Glutamatergic neuron (in vitro differentiated cells): ENCODE measurements at regions not wholly inside any gene's neighbourhood (a gene's known extent, or its start where the extent isn't known, plus 50 kb on each side); places are given as distances from the start of the nearest gene placed in this dataset.

Experiments
- DNase-seq: peaks from one replicate; pipeline ENCODE4 v3.0.0; 2022
- H3K27ac Mint-ChIP-seq: one replicate; pipeline ENCODE4 v1.8.0; 2020; ENCODE audit warnings: mild to moderate bottlenecking, mixed read lengths, inconsistent platforms; ENCODE audit not compliant: unreplicated experiment
- H3K27me3 Mint-ChIP-seq: one replicate; pipeline ENCODE4 v1.8.0; 2020; ENCODE audit warnings: mild to moderate bottlenecking, moderate library complexity, mixed read lengths, inconsistent platforms; ENCODE audit not compliant: unreplicated experiment
- H3K36me3 Mint-ChIP-seq: one replicate; pipeline ENCODE4 v1.8.0; 2020; ENCODE audit warnings: mild to moderate bottlenecking, mixed read lengths, inconsistent platforms; ENCODE audit not compliant: unreplicated experiment
- H3K4me1 Mint-ChIP-seq: one replicate; pipeline ENCODE4 v1.8.0; 2020; ENCODE audit warnings: mild to moderate bottlenecking, low read depth, mixed read lengths, inconsistent platforms; ENCODE audit not compliant: unreplicated experiment
- H3K4me3 Mint-ChIP-seq: one replicate; pipeline ENCODE4 v1.8.0; 2020; ENCODE audit warnings: mild to moderate bottlenecking, mixed read lengths, inconsistent platforms; ENCODE audit not compliant: unreplicated experiment
- H3K9me3 Mint-ChIP-seq: one replicate; pipeline ENCODE4 v1.8.0; 2020; ENCODE audit warnings: mild to moderate bottlenecking, moderate library complexity, mixed read lengths, inconsistent platforms; ENCODE audit not compliant: unreplicated experiment
- CTCF ChIP-seq: fragments of 200-600 bp; sonication (generic); IDR thresholded peaks from one replicate; pipeline ENCODE4 v1.5.0; 2021; ENCODE audit not compliant: partially characterized antibody, unreplicated experiment

- no peak for TF ChIP-seq CTCF
- no peak for DNase-seq
- no peaks in the 10 kb centered on the region for H3K36me3 Mint-ChIP-seq
- no peak overlapping the region for H3K4me3 Mint-ChIP-seq
- H3K27ac Mint-ChIP-seq: no peak overlapping the region
- peaks cover 3% of the 10 kb centered on the region for H3K9me3 Mint-ChIP-seq
- H3K27me3 Mint-ChIP-seq: peaks cover 1% of the 10 kb centered on the region
- peaks cover 16% of the 10 kb centered on the region for H3K4me1 Mint-ChIP-seq
Measured at GRCh38 chr13:59501004-59501403, 662.7 kb downstream of the DIAPH3 start.

- Mint-ChIP-seq H3K27ac (no peak overlapping the region), H3K9me3 (no peaks in the 10 kb centered on the region), H3K27me3 (no peaks in the 10 kb centered on the region), H3K36me3 (no peaks in the 10 kb centered on the region), H3K4me3 (no peak overlapping the region), H3K4me1 (no peaks in the 10 kb centered on the region)
- TF ChIP-seq CTCF: no peak
- DNase-seq: no peak
Measured at GRCh38 chr13:59504407-59504806, 659.3 kb downstream of the DIAPH3 start.

- TF ChIP-seq CTCF: no peak
- no peaks in the 10 kb centered on the region for H3K4me1 Mint-ChIP-seq
- H3K27me3 Mint-ChIP-seq: no peaks in the 10 kb centered on the region
Measured at GRCh38 chr13:59510386-59510785, 653.3 kb downstream of the DIAPH3 start.

GRCh38 chr13:59513686-59514085 lies 650.0 kb downstream of the DIAPH3 start:
- no peaks in the 10 kb centered on the region for H3K36me3 Mint-ChIP-seq
- H3K4me3 Mint-ChIP-seq: no peak overlapping the region
- H3K27me3 Mint-ChIP-seq: no peaks in the 10 kb centered on the region
- no peak for DNase-seq
- no peaks in the 10 kb centered on the region for H3K4me1 Mint-ChIP-seq
- H3K27ac Mint-ChIP-seq: no peak overlapping the region
- no peak for TF ChIP-seq CTCF
- H3K9me3 Mint-ChIP-seq: no peaks in the 10 kb centered on the region

More at GRCh38 chr13:59510386-59510785, 653.3 kb downstream of the DIAPH3 start:
- no peak overlapping the region for H3K4me3 Mint-ChIP-seq
- H3K9me3 Mint-ChIP-seq: no peaks in the 10 kb centered on the region
- DNase-seq: no peak
- no peak overlapping the region for H3K27ac Mint-ChIP-seq
- no peaks in the 10 kb centered on the region for H3K36me3 Mint-ChIP-seq

- no peaks in the 10 kb centered on the region for H3K36me3 Mint-ChIP-seq
- no peak overlapping the region for H3K27ac Mint-ChIP-seq
- DNase-seq: no peak
Measured at GRCh38 chr13:59514316-59514715, 649.4 kb downstream of the DIAPH3 start.

More at GRCh38 chr13:59514316-59514715, 649.4 kb downstream of the DIAPH3 start:
- no peak for TF ChIP-seq CTCF
- no peaks in the 10 kb centered on the region for H3K27me3 Mint-ChIP-seq
- H3K9me3 Mint-ChIP-seq: no peaks in the 10 kb centered on the region
- no peaks in the 10 kb centered on the region for H3K4me1 Mint-ChIP-seq
- H3K4me3 Mint-ChIP-seq: no peak overlapping the region
